NT2/D1 (cell line): ENCODE measurements at regions not wholly inside any gene's neighbourhood (a gene's known extent, or its start where the extent isn't known, plus 50 kb on each side); places are given as distances from the start of the nearest gene placed in this dataset.
"Not testable (repeated sequence)": the region's sequence is repeated elsewhere in the genome, so short reads cannot be mapped to it uniquely, and the experiment has no call there.

Source experiments
- DNase-seq: peaks from one replicate; pipeline ENCODE4 v3.0.0-alpha.2; 2011; ENCODE audit warnings: low read depth, low spot score
- H3K27me3 ChIP-seq: 2 replicates; pipeline ENCODE4 v1.6.0; 2011; ENCODE audit warnings: mild to moderate bottlenecking; ENCODE audit not compliant: insufficient read length, insufficient read depth
- H3K36me3 ChIP-seq: 2 replicates; pipeline ENCODE4 v1.6.1; 2011; ENCODE audit warnings: mild to moderate bottlenecking, low read length, mixed read lengths; ENCODE audit not compliant: insufficient read depth, insufficient read length
- H3K4me1 ChIP-seq: 2 replicates; pipeline ENCODE4 v1.5.1; 2011; ENCODE audit not compliant: insufficient read depth, insufficient read length
- H3K4me3 ChIP-seq: 2 replicates; pipeline ENCODE4 v1.5.1; 2011; ENCODE audit warnings: low read depth; ENCODE audit not compliant: insufficient read length
- H3K9ac ChIP-seq: 2 replicates; pipeline ENCODE4 v1.6.0; 2011; ENCODE audit warnings: low read depth; ENCODE audit not compliant: insufficient read length
- H3K9me3 ChIP-seq: 2 replicates; pipeline ENCODE4 v1.5.1; 2011; ENCODE audit warnings: mild to moderate bottlenecking, low read length; ENCODE audit not compliant: insufficient read depth
- SUZ12 ChIP-seq: IDR thresholded peaks from 2 replicates; pipeline ENCODE4 v1.6.1; 2011; ENCODE audit not compliant: insufficient read length, insufficient read depth; ENCODE audit errors: extremely low read depth
- YY1 ChIP-seq: IDR thresholded peaks from 2 replicates; pipeline ENCODE4 v1.6.1; 2011; ENCODE audit not compliant: insufficient read length, insufficient read depth
- ZNF274 ChIP-seq: IDR thresholded peaks from 2 replicates; pipeline ENCODE4 v1.6.1; 2011; ENCODE audit warnings: mild to moderate bottlenecking, low read depth, low read length

GRCh38 chr7:11252705-11253272, 279.1 kb downstream of the PHF14 start:
- no peak for TF ChIP-seq ZNF274
- no peak for TF ChIP-seq SUZ12
- TF ChIP-seq YY1, result no peak
- Histone ChIP-seq H3K4me3 (no peak overlapping the region), H3K9ac (no peak overlapping the region), H3K27me3 (no peaks in the 10 kb centered on the region), H3K36me3 (no peaks in the 10 kb centered on the region), H3K4me1 (no peaks in the 10 kb centered on the region), H3K9me3 (no peaks in the 10 kb centered on the region)
- no peak for DNase-seq

- H3K4me3 ChIP-seq, result no peak overlapping the region
- H3K36me3 ChIP-seq, result no peaks in the 10 kb centered on the region
- H3K4me1 ChIP-seq, result no peaks in the 10 kb centered on the region
- DNase-seq, result no peak
- no peaks in the 10 kb centered on the region for H3K27me3 ChIP-seq
- no peaks in the 10 kb centered on the region for H3K9me3 ChIP-seq
- H3K9ac ChIP-seq, result no peak overlapping the region
- no peak for TF ChIP-seq ZNF274
- TF ChIP-seq SUZ12, result no peak
- TF ChIP-seq YY1, result no peak
These were observed 282.8 kb downstream of the PHF14 start for GRCh38 chr7:11256501-11256900.

- no peak for TF ChIP-seq SUZ12
- no peak for TF ChIP-seq ZNF274
- no peak for TF ChIP-seq YY1
- Histone ChIP-seq H3K27me3 (no peaks in the 10 kb centered on the region), H3K9me3 (no peaks in the 10 kb centered on the region), H3K36me3 (no peaks in the 10 kb centered on the region), H3K4me1 (no peaks in the 10 kb centered on the region), H3K9ac (no peak overlapping the region), H3K4me3 (no peak overlapping the region)
- DNase-seq, result no peak
These were observed 287.8 kb downstream of the PHF14 start for GRCh38 chr7:11261470-11261869.

- Histone ChIP-seq H3K9ac (no peak overlapping the region), H3K27me3 (no peaks in the 10 kb centered on the region), H3K4me1 (no peaks in the 10 kb centered on the region), H3K9me3 (no peaks in the 10 kb centered on the region), H3K4me3 (no peak overlapping the region), H3K36me3 (no peaks in the 10 kb centered on the region)
- TF ChIP-seq SUZ12, result no peak
- no peak for TF ChIP-seq ZNF274
- DNase-seq, result no peak
These were observed 292.4 kb downstream of the PHF14 start for GRCh38 chr7:11266101-11266500.

GRCh38 chr7:11272352-11272751, 298.7 kb downstream of the PHF14 start:
- Histone ChIP-seq H3K4me1 (no peaks in the 10 kb centered on the region), H3K9ac (no peak overlapping the region), H3K9me3 (no peaks in the 10 kb centered on the region), H3K36me3 (no peaks in the 10 kb centered on the region), H3K4me3 (no peak overlapping the region), H3K27me3 (no peaks in the 10 kb centered on the region)
- TF ChIP-seq YY1 (no peak), ZNF274 (no peak), SUZ12 (no peak)
- no peak for DNase-seq

GRCh38 chr7:11274074-11274473, 300.4 kb downstream of the PHF14 start:
- H3K4me1 ChIP-seq, result no peaks in the 10 kb centered on the region
- H3K9ac ChIP-seq, result no peak overlapping the region
- no peaks in the 10 kb centered on the region for H3K27me3 ChIP-seq
- H3K4me3 ChIP-seq, result no peak overlapping the region
- no peak for TF ChIP-seq SUZ12
- no peak for TF ChIP-seq YY1
- no peak for TF ChIP-seq ZNF274
- H3K36me3 ChIP-seq, result no peaks in the 10 kb centered on the region
- no peaks in the 10 kb centered on the region for H3K9me3 ChIP-seq
- no peak for DNase-seq

GRCh38 chr7:11281953-11282352, 308.3 kb downstream of the PHF14 start:
- no peaks in the 10 kb centered on the region for H3K27me3 ChIP-seq
- no peak for DNase-seq
- H3K4me1 ChIP-seq, result no peaks in the 10 kb centered on the region
- TF ChIP-seq YY1, result no peak
- TF ChIP-seq ZNF274, result no peak
- TF ChIP-seq SUZ12, result no peak
- no peak overlapping the region for H3K9ac ChIP-seq
- no peak overlapping the region for H3K4me3 ChIP-seq
- H3K9me3 ChIP-seq, result no peaks in the 10 kb centered on the region
- H3K36me3 ChIP-seq, result no peaks in the 10 kb centered on the region

GRCh38 chr7:11283584-11283983, 309.9 kb downstream of the PHF14 start:
- H3K9ac ChIP-seq, H3K4me3 ChIP-seq, H3K4me1 ChIP-seq, H3K27me3 ChIP-seq, DNase-seq, H3K9me3 ChIP-seq, H3K36me3 ChIP-seq: not testable (repeated sequence)
